Ammon's horn (tissue), 1 donor: ENCODE measurements at regions not wholly inside any gene's neighbourhood (a gene's known extent, or its start where the extent isn't known, plus 50 kb on each side); places are given as distances from the start of the nearest gene placed in this dataset.

Source experiments
- DNase-seq: peaks from one replicate; pipeline ENCODE4 v3.0.0-alpha.2; 2016; ENCODE audit warnings: low spot score

GRCh38 chr2:134770702-134771101, 51.9 kb upstream of the TMEM163 start:
- DNase-seq = no peak

- DNase-seq = no peak
Observed at GRCh38 chr2:134771313-134771801, 52.6 kb upstream of the TMEM163 start.

DNA sequence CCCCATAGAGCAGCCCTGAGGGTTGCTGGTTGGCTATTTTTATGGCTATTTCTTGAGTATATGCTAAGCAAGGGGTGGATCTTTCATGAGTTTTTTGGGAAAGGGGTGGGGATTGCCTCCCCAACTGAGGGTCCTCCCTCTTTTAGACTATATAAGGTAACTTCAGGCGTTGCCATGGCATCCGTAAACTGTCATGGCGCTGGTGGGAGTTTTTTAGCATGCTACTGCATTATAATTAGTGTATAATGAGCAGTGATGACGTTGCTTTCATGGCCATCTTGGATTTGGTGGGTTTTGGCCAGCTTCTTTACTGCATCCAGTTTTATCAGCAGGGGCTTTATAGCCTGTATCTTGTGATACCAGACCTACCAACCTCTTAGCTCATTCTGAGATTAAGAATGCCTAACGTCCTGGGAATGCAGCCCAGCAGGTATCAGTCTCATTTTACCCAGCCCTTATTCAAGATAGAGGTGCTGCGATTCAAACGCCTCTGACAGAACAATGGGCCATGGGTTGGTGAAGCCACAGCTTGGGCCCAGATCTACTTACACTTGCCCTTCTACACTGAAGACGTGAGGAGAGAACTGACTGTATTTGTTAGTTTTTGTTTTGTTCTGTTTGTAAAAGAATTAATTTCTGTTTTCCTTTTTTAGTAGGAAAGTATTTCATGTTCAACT, 53.8 kb upstream of the TMEM163 start:
- no peak for DNase-seq

GRCh38 chr2:134773335-134773734, 54.5 kb upstream of the TMEM163 start:
- no peak for DNase-seq

- no peak for DNase-seq
Observed at GRCh38 chr2:134773759-134774742, 55.3 kb upstream of the TMEM163 start.

- no peak for DNase-seq
Observed at GRCh38 chr2:134774786-134775641, 56.2 kb upstream of the TMEM163 start.

GRCh38 chr2:134776836-134777235, 58.0 kb upstream of the TMEM163 start:
- DNase-seq = no peak

GRCh38 chr2:134777593-134777992, 58.8 kb upstream of the TMEM163 start:
- no peak for DNase-seq

DNA sequence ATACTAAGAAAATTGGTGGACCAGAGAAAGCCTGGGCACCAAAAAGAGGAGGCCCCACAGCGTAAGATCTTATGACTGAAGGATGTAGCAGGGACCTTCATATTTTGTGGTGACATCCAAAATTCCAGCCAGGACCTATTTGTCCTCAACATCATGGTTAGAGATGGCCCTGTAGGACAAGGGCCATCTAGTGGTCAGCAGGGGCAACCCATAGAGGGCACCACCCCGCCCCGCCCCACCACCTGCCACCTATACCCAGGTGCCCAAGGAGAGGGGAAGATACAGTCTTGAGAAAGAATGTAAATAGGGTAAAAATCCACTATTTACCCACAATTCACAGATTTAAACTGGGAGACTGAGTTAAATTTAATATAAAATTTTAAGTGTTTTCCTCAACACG, 59.6 kb upstream of the TMEM163 start:
- no peak for DNase-seq

- DNase-seq = no peak
Observed at GRCh38 chr2:134780972-134781371, 57.4 kb upstream of the ACMSD start.

- DNase-seq = no peak
Observed at GRCh38 chr2:134782107-134782506, 56.3 kb upstream of the ACMSD start.

DNA sequence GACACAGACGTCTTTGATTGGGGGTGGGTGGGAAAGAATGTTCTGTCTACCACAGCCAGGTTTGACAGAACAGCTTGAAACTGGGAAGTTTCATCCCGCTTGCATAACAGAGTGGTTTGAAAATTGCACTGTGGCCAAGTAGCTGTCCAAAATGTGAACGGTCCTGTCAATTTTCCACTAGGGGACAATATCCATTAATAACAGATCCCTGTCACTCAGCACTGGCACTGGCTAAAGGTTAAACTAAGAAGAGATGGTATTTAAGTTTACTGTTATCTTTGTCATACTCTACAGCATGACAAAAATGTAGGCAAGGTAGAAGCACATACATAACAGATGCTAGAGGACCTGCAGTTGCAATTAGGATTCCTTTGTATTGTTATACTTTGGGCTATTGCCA, 55.6 kb upstream of the ACMSD start:
- peak; percentile 35 for DNase-seq

GRCh38 chr2:134783912-134784311, 54.5 kb upstream of the ACMSD start:
- DNase-seq = peak; percentile 43

DNA sequence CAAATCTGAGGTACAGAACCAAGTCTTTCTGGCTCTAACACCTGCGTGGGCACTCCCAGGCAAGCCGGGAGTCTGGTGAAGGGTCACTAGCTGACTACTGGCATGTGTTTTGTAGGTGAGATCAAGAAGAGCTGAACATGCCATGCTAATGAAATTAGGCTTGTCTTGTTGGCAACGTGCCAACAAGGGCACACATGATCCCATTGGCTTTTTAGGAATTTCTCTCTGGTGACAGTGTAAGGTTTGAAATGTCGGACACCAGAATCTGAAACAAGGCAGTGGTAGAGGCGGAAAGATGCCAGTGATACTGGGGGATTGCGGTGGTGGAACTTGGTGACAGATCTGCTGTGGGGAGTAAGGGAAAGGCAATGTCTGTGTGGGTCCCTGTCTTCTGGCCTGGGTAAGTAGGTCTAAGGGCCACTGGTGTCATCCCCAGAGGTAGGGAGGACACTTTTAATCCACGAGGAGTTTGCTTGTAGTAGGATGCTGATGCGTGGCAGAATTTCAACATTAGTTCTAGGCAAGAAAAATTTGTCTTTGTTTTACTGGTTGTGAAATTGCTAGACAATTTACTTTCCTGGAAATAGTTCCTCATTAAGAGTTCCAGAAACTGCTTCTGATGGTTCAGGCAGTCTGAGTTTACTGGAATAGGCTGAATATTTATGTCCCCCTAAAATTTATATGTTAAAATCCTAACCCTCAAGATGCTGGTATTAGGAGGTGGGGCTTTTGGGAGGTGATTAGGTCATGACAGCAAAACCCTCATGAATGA, 52.6 kb upstream of the ACMSD start:
- no peak for DNase-seq

DNA sequence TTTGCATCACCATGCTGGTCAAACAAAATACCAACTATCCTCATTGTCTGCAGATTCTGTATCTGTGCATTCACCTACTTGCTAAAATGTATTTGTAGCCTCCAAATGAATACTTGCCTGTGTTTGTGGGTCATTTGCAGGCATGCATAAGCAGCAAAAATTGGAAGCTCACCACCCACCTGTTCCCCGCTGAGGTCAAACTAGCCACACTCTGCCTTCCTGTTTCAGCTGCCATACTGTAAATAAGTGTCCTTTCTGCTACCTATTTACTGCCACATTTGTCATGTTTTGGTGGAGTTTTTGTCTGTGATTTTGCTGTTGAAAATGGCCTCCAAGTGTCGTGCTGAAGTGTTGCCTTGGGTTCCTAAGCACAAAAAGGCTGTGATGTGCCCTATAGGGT, 50.0 kb upstream of the ACMSD start:
- DNase-seq = no peak
